Nephron (organoid): ENCODE measurements at regions not wholly inside any gene's neighbourhood (a gene's known extent, or its start where the extent isn't known, plus 50 kb on each side); places are given as distances from the start of the nearest gene placed in this dataset.

Source experiments
- H3K27ac Mint-ChIP-seq, 3 experiments: 2 replicates each; pipeline ENCODE4 v1.8.0; 2020; ENCODE audit warnings: mixed read lengths in 3 of 3, mild to moderate bottlenecking in 2 of 3, moderate library complexity in 1 of 3
- H3K27me3 Mint-ChIP-seq: 2 replicates; pipeline ENCODE4 v1.8.0; 2021; ENCODE audit warnings: low read depth, mild to moderate bottlenecking, moderate library complexity, mixed read lengths
- H3K36me3 Mint-ChIP-seq: 2 replicates; pipeline ENCODE4 v1.8.0; 2020; ENCODE audit warnings: low read depth, mixed read lengths
- H3K4me1 Mint-ChIP-seq: 2 replicates; pipeline ENCODE4 v1.8.0; 2020; ENCODE audit warnings: mixed read lengths
- H3K4me3 Mint-ChIP-seq, 3 experiments: 2 replicates each; pipeline ENCODE4 v1.8.0; 2020; ENCODE audit warnings: mild to moderate bottlenecking in 3 of 3, mixed read lengths in 3 of 3, moderate library complexity in 2 of 3
- H3K9me3 Mint-ChIP-seq: 2 replicates; pipeline ENCODE4 v1.8.0; 2020; ENCODE audit warnings: mixed read lengths
- TF ChIP-seq, protein P1 (sequence below), 3 experiments: fragments of 200-600 bp; sonication (generic); IDR thresholded peaks; one replicate each; pipeline ENCODE4 v1.5.0; 2021; ENCODE audit warnings: antibody characterized with exemption in 3 of 3; ENCODE audit not compliant: unreplicated experiment in 3 of 3

DNA sequence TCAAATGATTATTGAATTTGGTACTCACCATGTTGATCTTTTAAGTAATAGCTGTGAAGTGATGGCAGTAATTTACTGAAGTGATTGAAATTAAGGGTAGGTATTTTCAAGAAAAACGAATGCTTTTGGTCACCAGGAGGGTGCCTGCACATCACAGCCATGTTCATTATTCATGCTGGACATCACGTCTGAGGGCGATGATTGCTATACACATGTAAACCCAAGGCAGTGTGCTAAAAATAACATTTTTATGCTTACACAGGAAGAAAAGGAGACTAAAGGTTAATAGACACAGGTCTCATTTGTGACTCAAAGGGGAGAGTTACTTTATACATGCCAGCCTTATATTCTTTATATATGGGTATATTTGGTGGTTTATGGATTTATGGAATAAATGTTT is 1146.0 kb downstream of the NLGN4X start:
- H3K36me3 Mint-ChIP-seq = no peaks in the 10 kb centered on the region
- H3K27me3 Mint-ChIP-seq = no peaks in the 10 kb centered on the region
- peaks cover 13% of the 10 kb centered on the region for H3K9me3 Mint-ChIP-seq
- TF ChIP-seq, protein P1, sequence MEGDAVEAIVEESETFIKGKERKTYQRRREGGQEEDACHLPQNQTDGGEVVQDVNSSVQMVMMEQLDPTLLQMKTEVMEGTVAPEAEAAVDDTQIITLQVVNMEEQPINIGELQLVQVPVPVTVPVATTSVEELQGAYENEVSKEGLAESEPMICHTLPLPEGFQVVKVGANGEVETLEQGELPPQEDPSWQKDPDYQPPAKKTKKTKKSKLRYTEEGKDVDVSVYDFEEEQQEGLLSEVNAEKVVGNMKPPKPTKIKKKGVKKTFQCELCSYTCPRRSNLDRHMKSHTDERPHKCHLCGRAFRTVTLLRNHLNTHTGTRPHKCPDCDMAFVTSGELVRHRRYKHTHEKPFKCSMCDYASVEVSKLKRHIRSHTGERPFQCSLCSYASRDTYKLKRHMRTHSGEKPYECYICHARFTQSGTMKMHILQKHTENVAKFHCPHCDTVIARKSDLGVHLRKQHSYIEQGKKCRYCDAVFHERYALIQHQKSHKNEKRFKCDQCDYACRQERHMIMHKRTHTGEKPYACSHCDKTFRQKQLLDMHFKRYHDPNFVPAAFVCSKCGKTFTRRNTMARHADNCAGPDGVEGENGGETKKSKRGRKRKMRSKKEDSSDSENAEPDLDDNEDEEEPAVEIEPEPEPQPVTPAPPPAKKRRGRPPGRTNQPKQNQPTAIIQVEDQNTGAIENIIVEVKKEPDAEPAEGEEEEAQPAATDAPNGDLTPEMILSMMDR (IDR thresholded peaks at IDR 0.05; ENCODE audit: unreplicated experiment in 3 of 3) = no peak
- peaks cover 12% of the 10 kb centered on the region for H3K4me1 Mint-ChIP-seq
- H3K4me3 Mint-ChIP-seq = no peak overlapping the region
- no peak overlapping the region for H3K27ac Mint-ChIP-seq

DNA sequence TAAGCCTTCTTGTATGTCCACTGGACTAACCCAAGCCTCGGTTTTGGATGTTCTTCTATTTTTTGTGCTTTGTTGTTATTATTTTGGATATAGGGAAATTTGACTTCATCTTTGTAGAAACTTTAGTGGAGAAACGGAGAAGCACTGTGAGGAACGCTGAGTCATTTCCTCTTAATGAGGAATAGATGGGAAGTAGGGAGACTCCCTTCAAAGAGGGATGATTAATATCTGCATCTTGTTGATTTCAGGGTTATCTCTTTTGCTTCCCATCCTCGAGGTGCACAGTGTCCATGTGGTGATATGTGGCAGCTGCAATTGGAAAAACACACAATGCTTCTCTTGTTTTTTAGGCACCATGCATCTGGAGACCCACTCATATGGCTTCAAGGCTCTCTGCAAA is 1147.9 kb downstream of the NLGN4X start:
- Mint-ChIP-seq H3K4me1 (peaks cover 12% of the 10 kb centered on the region), H3K36me3 (no peaks in the 10 kb centered on the region), H3K9me3 (peaks cover 16% of the 10 kb centered on the region), H3K4me3 (no peak overlapping the region), H3K27ac (no peak overlapping the region), H3K27me3 (no peaks in the 10 kb centered on the region)
- TF ChIP-seq, protein P1 (IDR thresholded peaks at IDR 0.05; ENCODE audit: unreplicated experiment in 3 of 3) = no peak

DNA sequence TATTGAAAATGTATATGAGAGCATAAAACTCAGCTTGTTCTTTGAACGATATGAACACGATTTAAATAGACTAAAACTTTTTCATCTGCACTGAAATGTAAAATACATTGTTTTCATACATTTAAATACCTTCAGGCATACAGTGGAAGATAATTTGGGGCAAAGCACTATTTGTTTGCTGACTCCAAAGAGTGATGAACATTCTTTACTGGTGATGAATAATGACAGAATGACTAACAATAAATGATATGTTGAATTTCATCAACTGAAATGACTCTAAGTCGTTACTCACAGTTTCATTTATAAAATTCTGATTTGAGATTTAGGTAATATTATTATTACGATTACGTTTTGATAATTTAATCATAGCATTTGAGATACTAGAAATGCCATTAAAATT is 1160.1 kb downstream of the NLGN4X start:
- TF ChIP-seq, protein P1 (IDR thresholded peaks at IDR 0.05; ENCODE audit: unreplicated experiment in 3 of 3) = no peak
- no peaks in the 10 kb centered on the region for H3K36me3 Mint-ChIP-seq
- no peak overlapping the region for H3K27ac Mint-ChIP-seq
- H3K27me3 Mint-ChIP-seq = no peaks in the 10 kb centered on the region
- H3K4me3 Mint-ChIP-seq = no peak overlapping the region
- H3K9me3 Mint-ChIP-seq = no peaks in the 10 kb centered on the region
- H3K4me1 Mint-ChIP-seq = peaks cover 10% of the 10 kb centered on the region

DNA sequence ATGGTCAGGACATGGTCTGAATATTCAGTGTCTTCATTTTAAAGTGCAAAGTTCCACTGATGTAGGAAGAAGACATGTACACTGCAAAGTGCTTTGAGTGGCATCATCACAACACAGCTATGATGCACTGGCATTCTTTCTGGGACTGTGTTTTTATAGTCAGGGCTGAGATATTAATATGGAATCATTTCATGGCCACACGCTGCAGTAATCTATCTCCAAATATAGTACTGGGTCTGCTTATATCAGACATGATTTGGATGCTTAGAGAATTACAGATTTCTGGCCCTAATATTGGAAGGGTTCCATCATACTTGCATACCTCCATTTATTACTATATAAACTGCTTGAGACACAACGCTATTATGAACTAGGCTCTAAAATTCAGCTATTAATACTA is 1170.9 kb downstream of the NLGN4X start:
- no peak overlapping the region for H3K4me3 Mint-ChIP-seq
- no peak overlapping the region for H3K27ac Mint-ChIP-seq
- H3K27me3 Mint-ChIP-seq = no peaks in the 10 kb centered on the region
- no peaks in the 10 kb centered on the region for H3K9me3 Mint-ChIP-seq
- TF ChIP-seq, protein P1 (IDR thresholded peaks at IDR 0.05; ENCODE audit: unreplicated experiment in 3 of 3) = no peak
- H3K4me1 Mint-ChIP-seq = peaks cover 5% of the 10 kb centered on the region
- H3K36me3 Mint-ChIP-seq = no peaks in the 10 kb centered on the region

DNA sequence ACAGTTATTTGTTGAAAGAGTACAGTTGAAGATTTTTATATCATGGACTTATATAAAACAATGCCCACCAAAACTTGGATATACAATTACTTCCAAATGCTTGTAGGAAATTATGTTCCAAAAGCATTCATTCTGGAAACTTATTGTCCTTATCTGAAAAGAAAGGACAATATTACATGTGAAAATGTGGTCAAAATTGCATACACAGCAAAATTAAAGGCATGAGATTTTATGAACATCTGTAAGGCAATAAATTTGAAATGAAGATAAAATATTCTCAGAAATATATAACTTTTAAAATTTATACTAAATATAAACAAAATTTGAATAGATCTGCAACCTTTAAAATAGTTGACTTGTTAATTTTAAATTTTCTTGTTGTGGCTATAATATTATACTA is 1173.8 kb downstream of the NLGN4X start:
- H3K27me3 Mint-ChIP-seq = peaks cover 3% of the 10 kb centered on the region
- H3K4me3 Mint-ChIP-seq = no peak overlapping the region
- no peak overlapping the region for H3K27ac Mint-ChIP-seq
- H3K36me3 Mint-ChIP-seq = no peaks in the 10 kb centered on the region
- TF ChIP-seq, protein P1 (IDR thresholded peaks at IDR 0.05; ENCODE audit: unreplicated experiment in 3 of 3) = no peak
- peaks cover 4% of the 10 kb centered on the region for H3K9me3 Mint-ChIP-seq
- no peaks in the 10 kb centered on the region for H3K4me1 Mint-ChIP-seq

DNA sequence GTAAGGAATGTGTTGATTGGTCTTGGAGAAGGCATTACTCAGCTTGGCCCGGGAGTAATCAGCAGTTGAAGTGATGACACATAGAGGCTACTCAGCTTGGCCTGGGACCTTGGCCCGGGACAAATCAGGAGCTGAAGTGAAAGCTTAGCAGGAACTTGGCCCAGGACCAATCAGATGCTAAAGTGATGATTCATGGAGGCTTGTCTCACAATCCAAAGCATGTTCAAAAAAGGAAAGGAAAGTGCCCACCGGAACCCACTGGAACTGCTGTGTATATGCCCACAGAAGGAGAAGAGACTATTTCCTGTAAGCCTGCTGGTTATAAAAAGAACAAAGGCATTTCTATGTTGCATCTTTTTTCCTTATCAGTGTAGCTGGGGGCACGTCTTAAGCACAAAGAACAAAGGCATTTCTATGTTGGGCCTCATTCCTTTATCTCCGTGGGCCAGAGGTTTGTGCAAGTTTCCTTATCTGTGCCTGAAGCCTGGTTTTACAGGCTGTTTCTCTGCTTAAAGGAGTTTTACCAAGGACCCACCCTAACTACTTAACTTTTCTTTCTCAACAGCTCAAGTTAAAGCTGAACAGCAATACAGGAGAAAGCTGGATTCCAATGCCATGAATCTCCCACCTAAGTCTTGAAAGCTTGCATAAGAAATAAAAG is 1176.7 kb downstream of the NLGN4X start:
- H3K36me3 Mint-ChIP-seq = no peaks in the 10 kb centered on the region
- H3K4me1 Mint-ChIP-seq = no peaks in the 10 kb centered on the region
- H3K27ac Mint-ChIP-seq = no peak overlapping the region
- no peak overlapping the region for H3K4me3 Mint-ChIP-seq
- peaks cover 4% of the 10 kb centered on the region for H3K9me3 Mint-ChIP-seq
- H3K27me3 Mint-ChIP-seq = peaks cover 3% of the 10 kb centered on the region
- TF ChIP-seq, protein P1 (IDR thresholded peaks at IDR 0.05; ENCODE audit: unreplicated experiment in 3 of 3) = no peak
